H9 (cell line): ENCODE measurements at regions not wholly inside any gene's neighbourhood (a gene's known extent, or its start where the extent isn't known, plus 50 kb on each side); places are given as distances from the start of the nearest gene placed in this dataset.

ENCODE experiments used
- DNase-seq: peaks from one replicate; pipeline ENCODE4 v3.0.0-alpha.2; 2017
- H2AFZ ChIP-seq: one replicate; pipeline ENCODE4 v1.6.1; 2013; ENCODE audit warnings: mild to moderate bottlenecking, low read length, control low read depth, moderate library complexity
- H2AK5ac ChIP-seq: 2 replicates; pipeline ENCODE4 v1.6.1; 2013; ENCODE audit warnings: low read length, control low read depth, mixed read lengths; ENCODE audit not compliant: insufficient read length
- H2BK120ac ChIP-seq: one replicate; pipeline ENCODE4 v1.6.1; 2013; ENCODE audit warnings: low read depth, mild to moderate bottlenecking, low read length, control low read depth, inconsistent platforms; ENCODE audit not compliant: poor library complexity, severe bottlenecking
- H2BK12ac ChIP-seq: 2 replicates; pipeline ENCODE4 v1.6.1; 2013; ENCODE audit warnings: low read length, control low read depth, mixed read lengths, low read depth; ENCODE audit not compliant: insufficient read length
- H2BK15ac ChIP-seq: 2 replicates; pipeline ENCODE4 v1.6.1; 2013; ENCODE audit warnings: low read depth, low read length, control low read depth
- H2BK20ac ChIP-seq: one replicate; pipeline ENCODE4 v1.6.1; 2013; ENCODE audit warnings: low read depth, mild to moderate bottlenecking, low read length, control low read depth, inconsistent platforms; ENCODE audit not compliant: poor library complexity, severe bottlenecking
- H2BK5ac ChIP-seq: 2 replicates; pipeline ENCODE4 v1.6.1; 2013; ENCODE audit warnings: low read length, control low read depth, mixed read lengths; ENCODE audit not compliant: insufficient read length
- H3K14ac ChIP-seq: 2 replicates; pipeline ENCODE4 v1.6.1; 2013; ENCODE audit warnings: low read length, control low read depth; ENCODE audit not compliant: insufficient read depth
- H3K18ac ChIP-seq: 2 replicates; pipeline ENCODE4 v1.6.1; 2013; ENCODE audit warnings: low read depth, mild to moderate bottlenecking, mixed read lengths, low read length, control low read depth; ENCODE audit not compliant: insufficient read length
- H3K23ac ChIP-seq: 2 replicates; pipeline ENCODE4 v1.6.1; 2013; ENCODE audit warnings: low read length, control low read depth, mixed read lengths, low read depth; ENCODE audit not compliant: insufficient read length
- H3K23me2 ChIP-seq: 2 replicates; pipeline ENCODE4 v1.6.1; 2013; ENCODE audit warnings: low read depth, mild to moderate bottlenecking, mixed read lengths, low read length, control low read depth; ENCODE audit not compliant: insufficient read length, poor library complexity, severe bottlenecking
- H3K27ac ChIP-seq: 2 replicates; pipeline ENCODE4 v1.5.1; 2013; ENCODE audit warnings: low read length, control low read depth, mixed read lengths, low read depth; ENCODE audit not compliant: insufficient read length
- H3K27me3 ChIP-seq: 2 replicates; pipeline ENCODE4 v1.6.1; 2013; ENCODE audit warnings: low read length, control low read depth, inconsistent platforms; ENCODE audit not compliant: insufficient read depth
- H3K4ac ChIP-seq: 2 replicates; pipeline ENCODE4 v1.6.1; 2013; ENCODE audit warnings: low read depth, mild to moderate bottlenecking, control low read depth, inconsistent platforms, low read length, moderate library complexity
- H3K4me1 ChIP-seq: 2 replicates; pipeline ENCODE4 v1.6.1; 2013; ENCODE audit warnings: low read length, control low read depth, inconsistent platforms; ENCODE audit not compliant: insufficient read depth
- H3K4me2 ChIP-seq: 2 replicates; pipeline ENCODE4 v1.6.1; 2013; ENCODE audit warnings: low read length, control low read depth, mixed read lengths; ENCODE audit not compliant: insufficient read length, insufficient read depth
- H3K56ac ChIP-seq: 2 replicates; pipeline ENCODE4 v1.6.1; 2013; ENCODE audit warnings: low read depth, mild to moderate bottlenecking, mixed read lengths, low read length, control low read depth; ENCODE audit not compliant: insufficient read length
- H3K79me1 ChIP-seq: 2 replicates; pipeline ENCODE4 v1.6.1; 2013; ENCODE audit warnings: low read depth, mild to moderate bottlenecking, moderate library complexity, low read length, control low read depth, inconsistent platforms; ENCODE audit not compliant: insufficient read depth, poor library complexity, severe bottlenecking
- H3K79me2 ChIP-seq: 2 replicates; pipeline ENCODE4 v1.6.1; 2013; ENCODE audit warnings: low read length, control low read depth, inconsistent platforms; ENCODE audit not compliant: insufficient read depth
- H3K9ac ChIP-seq: 2 replicates; pipeline ENCODE4 v1.6.1; 2013; ENCODE audit warnings: low read length, control low read depth, mixed read lengths; ENCODE audit not compliant: insufficient read length; ENCODE audit errors: extremely low read depth
- H3K9me3 ChIP-seq: one replicate; pipeline ENCODE4 v1.6.1; 2013; ENCODE audit warnings: low read depth, low read length, inconsistent platforms; ENCODE audit not compliant: control insufficient read depth
- H3T11ph ChIP-seq: one replicate; pipeline ENCODE4 v1.6.1; 2013; ENCODE audit warnings: mild to moderate bottlenecking, low read length, control low read depth, inconsistent platforms
- H4K20me1 ChIP-seq: one replicate; pipeline ENCODE4 v1.6.1; 2013; ENCODE audit not compliant: control insufficient read depth, insufficient read length, insufficient read depth
- H4K5ac ChIP-seq: 2 replicates; pipeline ENCODE4 v1.6.1; 2013; ENCODE audit warnings: low read depth, mild to moderate bottlenecking, mixed read lengths, low read length, control low read depth; ENCODE audit not compliant: insufficient read length
- H4K8ac ChIP-seq: replicated peaks from 2 replicates; pipeline ENCODE4 v1.6.1; 2013; ENCODE audit warnings: low read length, control low read depth, mixed read lengths, low read depth; ENCODE audit not compliant: insufficient read length
- H4K91ac ChIP-seq: 2 replicates; pipeline ENCODE4 v1.6.1; 2013; ENCODE audit warnings: low read depth, mild to moderate bottlenecking, moderate library complexity, mixed read lengths, low read length, control low read depth; ENCODE audit not compliant: insufficient read length
- H3K27ac Mint-ChIP-seq, 3 experiments: 2 replicates in 2 of 3; 3 replicates in 1 of 3; pipeline ENCODE4 v1.8.0; 2020 to 2021; ENCODE audit warnings: mixed read lengths in 3 of 3, mild to moderate bottlenecking in 1 of 3, moderate library complexity in 1 of 3
- H3K27me3 Mint-ChIP-seq: 2 replicates; pipeline ENCODE4 v1.8.0; 2021; ENCODE audit warnings: low read depth, mild to moderate bottlenecking, moderate library complexity, mixed read lengths
- H3K36me3 Mint-ChIP-seq, 3 experiments: 2 replicates in 2 of 3; 3 replicates in 1 of 3; pipeline ENCODE4 v1.8.0; 2020 to 2021; ENCODE audit warnings: low read depth in 3 of 3, mixed read lengths in 3 of 3; ENCODE audit not compliant: insufficient read depth in 1 of 3
- H3K4me1 Mint-ChIP-seq, 2 experiments: 2 replicates each; pipeline ENCODE4 v1.8.0; 2020; ENCODE audit warnings: mixed read lengths in 2 of 2
- H3K4me3 Mint-ChIP-seq, 2 experiments: 2 replicates in 1 of 2; 3 replicates in 1 of 2; pipeline ENCODE4 v1.8.0; 2020 to 2021; ENCODE audit warnings: mild to moderate bottlenecking in 2 of 2, mixed read lengths in 2 of 2, moderate library complexity in 1 of 2
- H3K9me3 Mint-ChIP-seq, 2 experiments: 2 replicates in 1 of 2; 3 replicates in 1 of 2; pipeline ENCODE4 v1.8.0; 2020; ENCODE audit warnings: mild to moderate bottlenecking in 2 of 2, mixed read lengths in 2 of 2, moderate library complexity in 1 of 2
- CTCF ChIP-seq: fragments of 200-600 bp; sonication (generic); conservative IDR thresholded peaks from 3 replicates; pipeline ENCODE4 v1.8.0; 2021; ENCODE audit warnings: antibody characterized with exemption, mild to moderate bottlenecking
- WGBS: extraction: QIAGEN DNeasy Blood & Tissue Kit; methylation state at CpG from one replicate; pipeline ENCODE4 v1.1.7; 2013; ENCODE audit warnings: missing lambda C conversion rate, low lambda C conversion rate, mixed read lengths; ENCODE audit not compliant: insufficient read length; ENCODE audit errors: extremely low coverage; 5-methylcytosine and 5-hydroxymethylcytosine counted together

- H3K4me1 Mint-ChIP-seq: peaks cover 19 to 22% of the 10 kb centered on the region in 2 experiments
- Histone ChIP-seq H3K9ac (no peak overlapping the region), H2BK20ac (no peak overlapping the region), H3K23me2 (no peaks in the 10 kb centered on the region), H2BK15ac (no peak overlapping the region), H3K56ac (no peak overlapping the region), H3K79me1 (no peaks in the 10 kb centered on the region), H4K5ac (no peak overlapping the region), H2BK12ac (no peak overlapping the region), H3K27me3 (peaks cover 6% of the 10 kb centered on the region; the same call in 1 of the 2 replicates), H3K14ac (no peak overlapping the region), H3K4me2 (no peak overlapping the region), H4K8ac (no peak overlapping the region), H3K4ac (no peak overlapping the region), H3K79me2 (no peaks in the 10 kb centered on the region), H4K91ac (no peak overlapping the region), H2AFZ (no peak overlapping the region), H3T11ph (no peak overlapping the region), H3K23ac (no peak overlapping the region), H4K20me1 (no peaks in the 10 kb centered on the region), H3K9me3 (no peaks in the 10 kb centered on the region), H3K27ac (no peak overlapping the region), H3K4me1 (peaks cover 3% of the 10 kb centered on the region; the same call in 1 of the 2 replicates), H2AK5ac (no peak overlapping the region), H3K18ac (no peak overlapping the region), H2BK5ac (no peak overlapping the region), H2BK120ac (no peak overlapping the region)
- DNase-seq: no peak
- peaks cover 0 to 6% of the 10 kb centered on the region in 2 experiments; a peak in 2 of 5 replicates for H3K9me3 Mint-ChIP-seq
- no peak overlapping the region for H3K4me3 Mint-ChIP-seq
- peaks cover 28% of the 10 kb centered on the region for H3K27me3 Mint-ChIP-seq
- TF ChIP-seq CTCF: no peak
- no peak overlapping the region for H3K27ac Mint-ChIP-seq
- WGBS: no CpG with 5 or more reads among the region's 1 CpG
- peaks cover 0 to 10% (median 4%) of the 10 kb centered on the region in 3 experiments; a peak in 3 of 7 replicates for H3K36me3 Mint-ChIP-seq
Measured at GRCh38 chr5:68793074-68793473, 300.7 kb upstream of the SLC30A5 start.
